ENCODE measurements at regions not wholly inside any gene's neighbourhood (a gene's known extent, or its start where the extent isn't known, plus 50 kb on each side); places are given as distances from the start of the nearest gene placed in this dataset.

DNA sequence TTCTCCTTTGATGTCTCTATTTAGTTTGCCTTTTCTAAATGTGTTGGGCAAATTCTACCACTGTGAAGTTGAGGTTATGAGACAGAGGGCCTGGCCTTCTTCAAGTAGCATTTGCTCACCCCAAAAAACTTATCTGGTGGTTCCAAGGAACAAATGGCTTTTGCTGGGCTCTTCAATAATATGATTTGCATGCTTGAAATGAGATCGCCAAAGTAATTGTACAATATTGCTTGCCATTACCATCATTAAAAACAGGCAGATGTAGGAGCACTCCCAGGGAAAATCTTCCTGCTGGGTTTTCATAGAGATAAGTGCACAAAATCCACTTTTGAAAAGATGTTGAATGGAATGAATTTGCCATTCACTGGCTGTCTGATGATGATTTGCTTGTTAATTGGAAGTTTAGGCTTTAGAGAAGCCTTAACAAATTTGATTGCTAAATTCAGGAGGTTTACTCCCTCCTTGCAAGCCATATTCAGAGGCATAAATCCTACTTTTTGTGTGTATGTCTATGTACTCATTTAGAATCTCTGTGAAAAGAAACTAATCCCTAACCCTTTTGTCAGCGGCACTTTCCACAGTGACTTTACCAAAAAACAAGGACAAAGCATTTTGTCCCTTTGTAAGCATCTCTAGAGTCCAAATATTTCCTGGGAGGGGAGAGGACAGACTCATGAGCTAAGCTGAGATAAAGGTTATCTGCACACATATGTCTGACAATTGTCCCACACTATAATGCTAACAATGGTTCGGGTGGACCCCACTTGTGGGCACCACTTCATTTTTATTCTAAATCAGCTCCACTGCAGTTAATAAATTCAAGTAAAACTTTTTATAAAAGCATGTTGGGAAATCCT lies 240.8 kb upstream of the PIK3C3 start:
- H3K4me3 ChIP-seq (ENCODE audit: insufficient read depth, low read depth, low read length, poor library complexity, severe bottlenecking), result no peak overlapping the region
- no peaks in the 10 kb centered on the region for H3K9me3 ChIP-seq (ENCODE audit: control insufficient read depth, low read length)
- no peaks in the 10 kb centered on the region for H3K36me3 ChIP-seq (ENCODE audit: control insufficient read depth, insufficient read depth, low read length)
- no peak overlapping the region for H3K27ac ChIP-seq (ENCODE audit: insufficient read depth, low read length, poor library complexity, severe bottlenecking)
- H3K27me3 ChIP-seq (replicated peaks; ENCODE audit: control insufficient read depth, insufficient read depth, low read length, poor library complexity, severe bottlenecking), result no peaks in the 10 kb centered on the region
- DNase-seq, result no peak
- no peaks in the 10 kb centered on the region for H3K4me1 ChIP-seq (ENCODE audit: control insufficient read depth, insufficient read depth, low read length, poor library complexity, severe bottlenecking)

DNA sequence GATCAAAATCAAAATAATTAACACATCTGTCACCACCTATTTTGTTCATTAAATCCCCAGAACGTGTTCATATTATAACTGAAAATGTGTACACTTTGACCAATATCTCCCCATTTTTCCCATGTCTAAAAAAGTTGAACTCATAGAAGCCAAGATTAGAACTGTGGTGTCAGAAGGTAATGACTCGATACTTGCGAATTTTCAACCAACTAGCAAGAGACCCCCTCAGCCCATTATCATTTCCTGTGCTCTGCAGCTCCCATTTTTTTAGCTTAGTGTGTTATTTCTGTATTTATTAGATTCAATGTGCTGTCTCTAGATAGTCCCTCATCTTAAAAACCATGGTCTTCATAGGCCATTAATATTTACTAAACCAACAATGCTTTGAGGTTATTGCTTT lies 248.7 kb upstream of the PIK3C3 start:
- Histone ChIP-seq H3K9me3 (ENCODE audit: control insufficient read depth, low read length) (no peaks in the 10 kb centered on the region), H3K27me3 (replicated peaks; ENCODE audit: control insufficient read depth, insufficient read depth, low read length, poor library complexity, severe bottlenecking) (no peaks in the 10 kb centered on the region), H3K4me3 (ENCODE audit: insufficient read depth, low read depth, low read length, poor library complexity, severe bottlenecking) (no peak overlapping the region), H3K36me3 (ENCODE audit: control insufficient read depth, insufficient read depth, low read length) (no peaks in the 10 kb centered on the region), H3K27ac (ENCODE audit: insufficient read depth, low read length, poor library complexity, severe bottlenecking) (no peak overlapping the region), H3K4me1 (ENCODE audit: control insufficient read depth, insufficient read depth, low read length, poor library complexity, severe bottlenecking) (no peaks in the 10 kb centered on the region)
- no peak for DNase-seq

DNA sequence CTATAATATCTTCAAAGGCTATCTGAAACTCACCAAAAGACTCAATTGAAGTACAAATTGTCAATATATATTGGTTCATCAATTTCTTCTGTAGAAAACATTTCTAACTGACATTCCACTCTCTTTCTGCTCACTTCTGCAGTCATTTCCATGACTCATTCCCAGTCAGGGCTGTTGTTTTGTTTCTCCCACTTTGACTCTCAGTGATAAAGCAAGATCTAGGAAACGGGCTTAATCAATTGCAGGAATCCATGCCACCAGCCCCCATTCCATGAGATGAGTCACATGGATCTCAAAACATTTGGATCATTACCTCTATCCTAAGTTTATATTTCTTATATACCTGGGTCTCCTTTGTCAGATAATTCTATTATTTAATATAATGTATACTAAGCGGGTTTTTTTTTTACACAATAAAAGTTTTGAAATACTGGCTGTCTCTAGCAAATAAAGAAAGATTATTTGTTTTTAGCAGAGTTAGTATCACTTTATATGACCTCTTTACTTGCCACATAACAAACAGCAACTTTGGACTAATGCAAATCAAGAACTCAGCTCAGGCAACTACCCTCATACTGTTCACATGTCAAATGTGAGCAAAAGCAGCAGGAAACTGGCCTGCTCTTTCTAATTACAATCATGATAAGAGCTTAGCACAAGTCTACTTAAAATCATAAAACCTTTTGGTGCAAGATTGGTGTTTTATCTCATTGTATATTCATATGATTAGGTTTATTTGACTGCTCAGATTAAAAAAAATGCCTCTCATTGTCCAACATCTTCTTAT lies 251.1 kb upstream of the PIK3C3 start:
- Histone ChIP-seq H3K9me3 (ENCODE audit: control insufficient read depth, low read length) (no peaks in the 10 kb centered on the region), H3K36me3 (ENCODE audit: control insufficient read depth, insufficient read depth, low read length) (no peaks in the 10 kb centered on the region), H3K4me1 (ENCODE audit: control insufficient read depth, insufficient read depth, low read length, poor library complexity, severe bottlenecking) (no peaks in the 10 kb centered on the region), H3K27me3 (replicated peaks; ENCODE audit: control insufficient read depth, insufficient read depth, low read length, poor library complexity, severe bottlenecking) (no peaks in the 10 kb centered on the region), H3K27ac (ENCODE audit: insufficient read depth, low read length, poor library complexity, severe bottlenecking) (no peak overlapping the region), H3K4me3 (ENCODE audit: insufficient read depth, low read depth, low read length, poor library complexity, severe bottlenecking) (no peak overlapping the region)
- DNase-seq, result no peak

DNA sequence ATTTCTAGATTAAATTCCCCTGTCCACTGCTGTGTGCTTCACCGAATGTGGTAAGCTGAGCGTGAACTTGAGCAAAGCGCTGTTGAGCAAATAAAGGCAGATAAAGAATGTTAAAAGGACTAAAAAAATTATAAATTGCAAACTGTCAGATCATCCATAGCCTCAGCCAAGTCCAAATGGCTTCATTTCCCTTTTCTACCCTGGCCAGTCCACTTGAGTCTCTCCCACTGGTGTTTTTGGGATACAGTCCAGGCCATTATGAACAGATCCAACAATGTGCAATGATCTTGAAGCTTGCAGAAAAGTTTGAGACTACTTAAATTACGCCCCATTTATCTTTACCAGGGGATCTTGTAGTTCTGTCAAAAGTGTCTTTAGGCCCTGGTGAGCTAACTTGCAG lies 254.6 kb upstream of the PIK3C3 start:
- H3K36me3 ChIP-seq (ENCODE audit: control insufficient read depth, insufficient read depth, low read length), result no peaks in the 10 kb centered on the region
- no peak overlapping the region for H3K4me3 ChIP-seq (ENCODE audit: insufficient read depth, low read depth, low read length, poor library complexity, severe bottlenecking)
- DNase-seq, result no peak
- no peaks in the 10 kb centered on the region for H3K4me1 ChIP-seq (ENCODE audit: control insufficient read depth, insufficient read depth, low read length, poor library complexity, severe bottlenecking)
- H3K27me3 ChIP-seq (replicated peaks; ENCODE audit: control insufficient read depth, insufficient read depth, low read length, poor library complexity, severe bottlenecking), result no peaks in the 10 kb centered on the region
- no peaks in the 10 kb centered on the region for H3K9me3 ChIP-seq (ENCODE audit: control insufficient read depth, low read length)
- H3K27ac ChIP-seq (ENCODE audit: insufficient read depth, low read length, poor library complexity, severe bottlenecking), result no peak overlapping the region

DNA sequence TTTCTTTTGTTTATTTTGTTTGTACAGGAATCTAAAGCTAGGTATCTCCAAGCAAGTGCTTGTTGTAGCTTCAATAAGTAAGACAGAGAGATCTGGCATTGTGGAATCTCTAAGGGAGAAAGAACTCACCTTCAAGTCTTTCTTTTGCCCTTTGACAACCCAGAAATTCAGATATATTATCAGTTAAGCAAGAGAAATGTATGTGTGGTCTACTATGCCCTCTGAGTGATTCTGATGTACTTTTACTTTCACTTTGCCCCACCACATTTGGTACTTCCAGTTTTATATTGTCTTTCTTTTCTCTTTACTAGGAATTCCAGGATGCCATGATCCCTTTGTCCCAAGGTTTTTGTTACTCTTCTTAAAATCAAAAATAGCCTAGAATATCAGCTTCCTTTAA lies 259.6 kb upstream of the PIK3C3 start:
- DNase-seq, result no peak
- Histone ChIP-seq H3K4me1 (ENCODE audit: control insufficient read depth, insufficient read depth, low read length, poor library complexity, severe bottlenecking) (no peaks in the 10 kb centered on the region), H3K36me3 (ENCODE audit: control insufficient read depth, insufficient read depth, low read length) (no peaks in the 10 kb centered on the region), H3K27me3 (replicated peaks; ENCODE audit: control insufficient read depth, insufficient read depth, low read length, poor library complexity, severe bottlenecking) (no peaks in the 10 kb centered on the region), H3K4me3 (ENCODE audit: insufficient read depth, low read depth, low read length, poor library complexity, severe bottlenecking) (no peak overlapping the region), H3K9me3 (ENCODE audit: control insufficient read depth, low read length) (no peaks in the 10 kb centered on the region), H3K27ac (ENCODE audit: insufficient read depth, low read length, poor library complexity, severe bottlenecking) (no peak overlapping the region)

DNA sequence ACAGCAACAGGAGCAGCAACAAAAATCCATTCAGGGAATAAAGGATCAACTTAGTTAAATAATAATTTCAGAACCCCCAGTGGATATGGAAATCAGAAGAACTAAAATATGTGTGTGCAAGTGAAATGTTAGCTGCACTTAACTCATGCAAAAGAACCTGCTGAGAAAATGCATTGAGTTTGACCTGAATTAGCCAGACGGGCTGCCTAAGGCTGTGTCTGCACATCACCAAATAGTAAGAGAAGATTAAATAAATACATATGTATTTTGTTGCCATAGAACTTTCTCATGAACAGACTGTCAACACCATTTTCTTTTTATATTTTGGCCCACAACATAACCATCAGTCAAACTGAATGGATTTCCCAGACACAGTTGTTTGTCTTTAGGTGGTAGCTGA lies 262.0 kb upstream of the PIK3C3 start:
- no peaks in the 10 kb centered on the region for H3K27me3 ChIP-seq (replicated peaks; ENCODE audit: control insufficient read depth, insufficient read depth, low read length, poor library complexity, severe bottlenecking)
- DNase-seq, result no peak
- no peaks in the 10 kb centered on the region for H3K9me3 ChIP-seq (ENCODE audit: control insufficient read depth, low read length)
- no peak overlapping the region for H3K27ac ChIP-seq (ENCODE audit: insufficient read depth, low read length, poor library complexity, severe bottlenecking)
- no peaks in the 10 kb centered on the region for H3K4me1 ChIP-seq (ENCODE audit: control insufficient read depth, insufficient read depth, low read length, poor library complexity, severe bottlenecking)
- no peak overlapping the region for H3K4me3 ChIP-seq (ENCODE audit: insufficient read depth, low read depth, low read length, poor library complexity, severe bottlenecking)
- H3K36me3 ChIP-seq (ENCODE audit: control insufficient read depth, insufficient read depth, low read length), result no peaks in the 10 kb centered on the region

DNA sequence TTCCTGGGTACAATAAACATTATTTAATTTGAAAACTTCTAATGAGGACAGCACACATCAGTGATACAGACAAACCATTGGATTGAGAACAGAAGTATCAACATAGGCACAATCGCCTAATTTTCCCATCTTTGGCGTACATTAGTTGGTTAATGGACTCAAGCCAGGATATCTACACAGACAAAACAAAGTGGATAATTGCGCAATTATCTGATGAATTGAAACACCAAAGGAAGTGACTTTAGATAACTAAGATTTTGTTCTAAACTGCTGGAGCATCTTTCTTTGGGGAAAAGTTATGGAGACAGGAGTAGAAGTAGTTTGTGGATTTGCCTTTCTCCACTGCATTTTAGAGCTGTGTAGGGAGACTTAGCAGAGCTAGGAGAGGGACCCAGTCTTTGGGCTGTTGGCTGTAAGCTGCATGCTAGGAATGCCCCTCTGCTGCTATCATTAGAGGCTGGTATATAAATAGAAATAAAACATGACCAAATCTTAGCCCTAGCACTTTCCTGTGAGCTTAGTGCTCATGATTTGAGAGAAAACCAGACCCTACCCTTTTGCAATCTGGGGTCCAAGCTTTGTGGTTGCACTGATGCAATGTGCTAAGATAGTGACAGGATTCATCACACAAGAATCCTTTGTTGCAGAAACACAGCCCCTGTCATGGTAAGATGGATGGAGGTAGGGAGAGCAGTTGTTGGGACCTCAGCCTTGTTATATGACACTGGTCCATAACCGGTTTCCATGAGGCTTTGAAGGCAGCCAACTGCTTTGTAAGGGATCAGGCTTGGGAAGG lies 264.5 kb upstream of the PIK3C3 start:
- H3K27me3 ChIP-seq (replicated peaks; ENCODE audit: control insufficient read depth, insufficient read depth, low read length, poor library complexity, severe bottlenecking), result no peaks in the 10 kb centered on the region
- no peaks in the 10 kb centered on the region for H3K9me3 ChIP-seq (ENCODE audit: control insufficient read depth, low read length)
- no peak overlapping the region for H3K4me3 ChIP-seq (ENCODE audit: insufficient read depth, low read depth, low read length, poor library complexity, severe bottlenecking)
- no peaks in the 10 kb centered on the region for H3K4me1 ChIP-seq (ENCODE audit: control insufficient read depth, insufficient read depth, low read length, poor library complexity, severe bottlenecking)
- no peak overlapping the region for H3K27ac ChIP-seq (ENCODE audit: insufficient read depth, low read length, poor library complexity, severe bottlenecking)
- no peak for DNase-seq
- H3K36me3 ChIP-seq (ENCODE audit: control insufficient read depth, insufficient read depth, low read length), result no peaks in the 10 kb centered on the region

DNA sequence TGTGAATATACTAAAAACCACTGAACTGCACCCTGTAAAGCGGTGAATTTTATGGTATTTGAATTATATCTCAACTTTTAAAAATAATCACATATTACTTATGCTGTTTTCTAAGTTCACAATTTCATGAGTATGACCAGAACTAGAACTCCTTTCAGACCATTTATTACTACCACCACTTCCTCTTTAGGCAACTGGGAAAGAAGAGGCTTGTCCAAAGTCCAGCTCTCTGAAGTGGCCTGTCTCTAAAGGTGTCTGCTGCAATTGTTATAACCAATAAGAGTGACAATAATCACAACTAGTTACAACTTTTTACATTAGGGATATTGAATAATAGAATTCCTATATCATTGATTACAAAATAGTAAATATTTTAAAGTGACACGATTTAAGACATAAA lies 267.9 kb upstream of the PIK3C3 start:
- no peak for DNase-seq
- H3K9me3 ChIP-seq (ENCODE audit: control insufficient read depth, low read length), result no peaks in the 10 kb centered on the region
- no peak overlapping the region for H3K27ac ChIP-seq (ENCODE audit: insufficient read depth, low read length, poor library complexity, severe bottlenecking)
- no peaks in the 10 kb centered on the region for H3K4me1 ChIP-seq (ENCODE audit: control insufficient read depth, insufficient read depth, low read length, poor library complexity, severe bottlenecking)
- H3K27me3 ChIP-seq (replicated peaks; ENCODE audit: control insufficient read depth, insufficient read depth, low read length, poor library complexity, severe bottlenecking), result no peaks in the 10 kb centered on the region
- no peaks in the 10 kb centered on the region for H3K36me3 ChIP-seq (ENCODE audit: control insufficient read depth, insufficient read depth, low read length)
- H3K4me3 ChIP-seq (ENCODE audit: insufficient read depth, low read depth, low read length, poor library complexity, severe bottlenecking), result no peak overlapping the region

DNA sequence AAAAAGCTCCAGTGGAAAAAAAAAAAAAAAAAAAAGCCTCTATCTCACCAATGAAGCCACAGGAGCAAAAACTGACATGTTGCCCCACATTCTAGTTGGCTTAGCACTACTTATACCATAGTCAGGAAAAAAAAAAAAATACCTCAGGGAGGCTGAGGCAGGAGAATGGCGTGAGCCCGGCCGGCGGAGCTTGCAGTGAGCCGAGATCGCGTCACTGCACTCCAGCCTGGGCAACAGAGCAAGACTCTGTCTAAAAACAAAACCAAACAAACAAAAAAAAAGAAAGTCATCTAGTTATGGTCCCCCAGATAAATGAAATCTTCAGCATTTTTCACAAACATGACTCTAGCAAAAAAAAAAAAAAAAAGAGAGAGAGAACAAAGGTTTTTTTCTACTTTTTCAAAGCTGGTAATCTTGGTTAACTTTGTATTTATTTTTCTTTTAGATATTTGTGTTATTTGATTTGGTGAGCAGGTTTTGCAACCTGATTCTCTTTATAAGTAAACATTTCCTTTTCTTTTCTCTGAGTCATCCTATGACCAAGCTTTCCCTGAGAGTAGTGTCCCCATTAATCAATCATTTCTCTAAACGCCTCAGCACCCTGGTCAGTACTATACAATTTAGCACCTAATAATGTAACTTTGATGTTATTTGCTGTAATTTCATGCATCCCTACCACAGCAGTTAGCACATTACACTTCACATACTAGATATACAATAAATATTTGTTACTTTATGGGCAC lies 273.7 kb upstream of the PIK3C3 start:
- Histone ChIP-seq H3K4me1 (ENCODE audit: control insufficient read depth, insufficient read depth, low read length, poor library complexity, severe bottlenecking) (no peaks in the 10 kb centered on the region), H3K4me3 (ENCODE audit: insufficient read depth, low read depth, low read length, poor library complexity, severe bottlenecking) (no peak overlapping the region), H3K27me3 (replicated peaks; ENCODE audit: control insufficient read depth, insufficient read depth, low read length, poor library complexity, severe bottlenecking) (no peaks in the 10 kb centered on the region), H3K9me3 (ENCODE audit: control insufficient read depth, low read length) (no peaks in the 10 kb centered on the region), H3K36me3 (ENCODE audit: control insufficient read depth, insufficient read depth, low read length) (no peaks in the 10 kb centered on the region), H3K27ac (ENCODE audit: insufficient read depth, low read length, poor library complexity, severe bottlenecking) (no peak overlapping the region)
- DNase-seq, result no peak

All from effector memory CD4-positive, alpha-beta T cell (primary cell).